SU-DHL-6 (cell line): ENCODE measurements at regions not wholly inside any gene's neighbourhood (a gene's known extent, or its start where the extent isn't known, plus 50 kb on each side); places are given as distances from the start of the nearest gene placed in this dataset.

Experiments
- H2AFZ ChIP-seq: fragments of 200-600 bp; sonication (generic); 2 replicates; pipeline ENCODE4 v1.6.1; 2014; ENCODE audit warnings: low read depth, mild to moderate bottlenecking, moderate library complexity, mixed read lengths, antibody characterized with exemption, low read length; ENCODE audit not compliant: severe bottlenecking
- H3F3A ChIP-seq: fragments of 200-600 bp; shearing (Covaris generic); 2 replicates; pipeline ENCODE4 v1.6.0; 2016; ENCODE audit warnings: antibody characterized with exemption, mild to moderate bottlenecking; ENCODE audit not compliant: insufficient read depth
- H3K27ac ChIP-seq: fragments of 200-600 bp; sonication (generic); 2 replicates; pipeline ENCODE4 v1.5.1; 2016; ENCODE audit warnings: low read depth, mild to moderate bottlenecking, low read length, moderate library complexity, mixed read lengths
- H3K27me3 ChIP-seq: fragments of 200-600 bp; sonication (generic), shearing (Covaris generic); 2 replicates; pipeline ENCODE4 v1.6.0; 2014; ENCODE audit warnings: mild to moderate bottlenecking, low read length
- H3K36me3 ChIP-seq: fragments of 200-600 bp; sonication (generic); 2 replicates; pipeline ENCODE4 v1.6.1; 2014; ENCODE audit warnings: mild to moderate bottlenecking, low read length, mixed read lengths
- H3K4me2 ChIP-seq: fragments of 300-600, 200-600 bp; shearing (Covaris generic), sonication (generic); 2 replicates; pipeline ENCODE4 v1.6.0; 2014; ENCODE audit warnings: low read length, low read depth, mild to moderate bottlenecking; ENCODE audit not compliant: poor library complexity, severe bottlenecking
- H3K4me3 ChIP-seq: fragments of 200-600 bp; sonication (generic); 2 replicates; pipeline ENCODE4 v1.5.1; 2014; ENCODE audit warnings: antibody characterized with exemption, low read length, mild to moderate bottlenecking, mixed read lengths; ENCODE audit not compliant: insufficient read depth, poor library complexity, severe bottlenecking
- H3K79me2 ChIP-seq: fragments of 200-600 bp; sonication (generic); 2 replicates; pipeline ENCODE4 v1.6.1; 2014; ENCODE audit warnings: mild to moderate bottlenecking, low read length, moderate library complexity; ENCODE audit not compliant: insufficient read depth
- H3K9ac ChIP-seq: fragments of 200-600 bp; sonication (generic); 2 replicates; pipeline ENCODE4 v1.7.0; 2014; ENCODE audit warnings: mild to moderate bottlenecking, low read length
- H3K9me2 ChIP-seq: fragments of 200-600 bp; sonication (generic); replicated peaks from 2 replicates; pipeline ENCODE4 v1.6.1; 2014; ENCODE audit warnings: low read length; ENCODE audit not compliant: insufficient read depth
- H3K9me3 ChIP-seq: fragments of 200-600 bp; sonication (generic); 2 replicates; pipeline ENCODE4 v1.6.1; 2014; ENCODE audit warnings: low read length, mixed read lengths; ENCODE audit not compliant: insufficient read depth
- H4K20me1 ChIP-seq: fragments of 200-600 bp; sonication (generic); 2 replicates; pipeline ENCODE4 v1.6.1; 2014; ENCODE audit warnings: low read depth, mild to moderate bottlenecking, antibody characterized with exemption, low read length, moderate library complexity, mixed read lengths
- EZH2phosphoT487 ChIP-seq: fragments of 200-600 bp; sonication (generic), shearing (Covaris generic); conservative IDR thresholded peaks from 2 replicates; pipeline ENCODE4 v1.6.1; 2018; ENCODE audit warnings: mild to moderate bottlenecking, antibody characterized with exemption, low read length, moderate library complexity, mixed read lengths
- TF ChIP-seq, protein P1 (sequence below): fragments of 200-600 bp; sonication (generic); IDR thresholded peaks from one replicate; pipeline ENCODE4 v1.5.1; 2017; ENCODE audit warnings: antibody characterized with exemption, mild to moderate bottlenecking, low read length, moderate library complexity; ENCODE audit not compliant: insufficient read depth, poor library complexity, severe bottlenecking

- Histone ChIP-seq H3K36me3 (no peaks in the 10 kb centered on the region), H3K27ac (no peak overlapping the region), H3K27me3 (no peaks in the 10 kb centered on the region), H3F3A (no peaks in the 10 kb centered on the region), H4K20me1 (no peaks in the 10 kb centered on the region), H2AFZ (no peak overlapping the region), H3K4me3 (no peak overlapping the region), H3K4me2 (no peak overlapping the region), H3K9me2 (no peaks in the 10 kb centered on the region), H3K9ac (no peak overlapping the region), H3K79me2 (no peaks in the 10 kb centered on the region), H3K9me3 (no peaks in the 10 kb centered on the region)
- TF ChIP-seq EZH2phosphoT487 = no peak
- TF ChIP-seq, protein P1, sequence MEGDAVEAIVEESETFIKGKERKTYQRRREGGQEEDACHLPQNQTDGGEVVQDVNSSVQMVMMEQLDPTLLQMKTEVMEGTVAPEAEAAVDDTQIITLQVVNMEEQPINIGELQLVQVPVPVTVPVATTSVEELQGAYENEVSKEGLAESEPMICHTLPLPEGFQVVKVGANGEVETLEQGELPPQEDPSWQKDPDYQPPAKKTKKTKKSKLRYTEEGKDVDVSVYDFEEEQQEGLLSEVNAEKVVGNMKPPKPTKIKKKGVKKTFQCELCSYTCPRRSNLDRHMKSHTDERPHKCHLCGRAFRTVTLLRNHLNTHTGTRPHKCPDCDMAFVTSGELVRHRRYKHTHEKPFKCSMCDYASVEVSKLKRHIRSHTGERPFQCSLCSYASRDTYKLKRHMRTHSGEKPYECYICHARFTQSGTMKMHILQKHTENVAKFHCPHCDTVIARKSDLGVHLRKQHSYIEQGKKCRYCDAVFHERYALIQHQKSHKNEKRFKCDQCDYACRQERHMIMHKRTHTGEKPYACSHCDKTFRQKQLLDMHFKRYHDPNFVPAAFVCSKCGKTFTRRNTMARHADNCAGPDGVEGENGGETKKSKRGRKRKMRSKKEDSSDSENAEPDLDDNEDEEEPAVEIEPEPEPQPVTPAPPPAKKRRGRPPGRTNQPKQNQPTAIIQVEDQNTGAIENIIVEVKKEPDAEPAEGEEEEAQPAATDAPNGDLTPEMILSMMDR = no peak
Observed at GRCh38 chr12:13368971-13369370, 172.4 kb downstream of the EMP1 start.

GRCh38 chr12:13368431-13368830, 171.9 kb downstream of the EMP1 start:
- Histone ChIP-seq H3K36me3 (no peaks in the 10 kb centered on the region), H3F3A (no peaks in the 10 kb centered on the region), H3K27me3 (no peaks in the 10 kb centered on the region), H3K9ac (no peak overlapping the region), H2AFZ (no peak overlapping the region), H4K20me1 (no peaks in the 10 kb centered on the region), H3K4me2 (no peak overlapping the region), H3K4me3 (no peak overlapping the region), H3K9me3 (no peaks in the 10 kb centered on the region), H3K79me2 (no peaks in the 10 kb centered on the region), H3K27ac (no peak overlapping the region), H3K9me2 (no peaks in the 10 kb centered on the region)
- TF ChIP-seq EZH2phosphoT487 = no peak
- TF ChIP-seq, protein P1 = no peak

DNA sequence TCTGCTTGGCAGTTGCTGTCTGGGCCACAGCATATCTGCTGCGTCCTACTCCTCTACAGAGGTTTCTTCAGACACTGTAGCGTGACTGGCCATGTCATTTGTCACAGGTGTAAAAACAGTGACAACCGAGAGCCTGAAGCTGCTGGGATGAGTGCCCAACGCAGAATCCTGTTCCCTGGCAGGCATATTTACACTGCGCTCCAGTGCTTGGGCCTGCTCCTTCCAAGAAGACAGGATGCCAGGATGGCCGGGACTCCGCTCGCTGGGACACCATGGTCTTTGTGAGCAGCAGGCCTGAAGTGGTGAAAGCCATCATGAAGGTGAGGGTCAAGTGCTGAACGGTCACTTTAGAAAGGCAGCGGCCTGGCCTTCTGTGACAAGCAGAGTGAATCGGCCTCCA, 171.4 kb downstream of the EMP1 start:
- no peaks in the 10 kb centered on the region for H4K20me1 ChIP-seq
- no peak overlapping the region for H3K27ac ChIP-seq
- H3K9me2 ChIP-seq = no peaks in the 10 kb centered on the region
- H3F3A ChIP-seq = no peaks in the 10 kb centered on the region
- no peaks in the 10 kb centered on the region for H3K79me2 ChIP-seq
- TF ChIP-seq, protein P1 = no peak
- TF ChIP-seq EZH2phosphoT487 = no peak
- no peak overlapping the region for H3K4me2 ChIP-seq
- no peak overlapping the region for H3K9ac ChIP-seq
- no peak overlapping the region for H2AFZ ChIP-seq
- no peaks in the 10 kb centered on the region for H3K9me3 ChIP-seq
- H3K4me3 ChIP-seq = no peak overlapping the region
- H3K36me3 ChIP-seq = no peaks in the 10 kb centered on the region
- H3K27me3 ChIP-seq = no peaks in the 10 kb centered on the region
